SHP77 (cell line): ENCODE measurements at regions not wholly inside any gene's neighbourhood (a gene's known extent, or its start where the extent isn't known, plus 50 kb on each side); places are given as distances from the start of the nearest gene placed in this dataset.
"Not testable (repeated sequence)": the region's sequence is repeated elsewhere in the genome, so short reads cannot be mapped to it uniquely, and the experiment has no call there.

Experiments
- DNase-seq, 2 experiments: peaks; one replicate each; lab custom pipeline; 2025; lab: John Stamatoyannopoulos, UW

- no peak for DNase-seq
These were observed 1191.2 kb downstream of the CNTNAP5 start for GRCh38 chr2:125216321-125216720.

- no peak for DNase-seq
These were observed 1199.1 kb downstream of the CNTNAP5 start for GRCh38 chr2:125224188-125224587.

- peak; percentile 36 to 48 for DNase-seq
These were observed 1199.7 kb downstream of the CNTNAP5 start for GRCh38 chr2:125224830-125225229.

GRCh38 chr2:125227843-125228392 is 1202.8 kb downstream of the CNTNAP5 start:
- no peak for DNase-seq

GRCh38 chr2:125240870-125241269 is 1215.8 kb downstream of the CNTNAP5 start:
- no peak for DNase-seq

GRCh38 chr2:125243074-125243473 is 1218.0 kb downstream of the CNTNAP5 start:
- DNase-seq: no peak

- DNase-seq: no peak
These were observed 1228.9 kb downstream of the CNTNAP5 start for GRCh38 chr2:125254010-125254409.

- DNase-seq: no peak
These were observed 1234.4 kb downstream of the CNTNAP5 start for GRCh38 chr2:125259451-125259850.

GRCh38 chr2:125260366-125260930 is 1235.4 kb downstream of the CNTNAP5 start:
- DNase-seq: not testable (repeated sequence)

GRCh38 chr2:125264453-125264852 is 1239.4 kb downstream of the CNTNAP5 start:
- no peak for DNase-seq

GRCh38 chr2:125267683-125268082 is 1242.6 kb downstream of the CNTNAP5 start:
- DNase-seq: no peak

- no peak for DNase-seq
These were observed 1247.6 kb downstream of the CNTNAP5 start for GRCh38 chr2:125272651-125273050.

- DNase-seq: no peak
These were observed 1249.6 kb downstream of the CNTNAP5 start for GRCh38 chr2:125274718-125275117.

- no peak for DNase-seq
These were observed 1255.2 kb downstream of the CNTNAP5 start for GRCh38 chr2:125280265-125280664.

GRCh38 chr2:125281242-125281641 is 1256.2 kb downstream of the CNTNAP5 start:
- DNase-seq: no peak

- DNase-seq: no peak
These were observed 1271.7 kb downstream of the CNTNAP5 start for GRCh38 chr2:125296742-125297141.

GRCh38 chr2:125310657-125311364 is 1285.7 kb downstream of the CNTNAP5 start:
- no peak for DNase-seq

- no peak for DNase-seq
These were observed 1287.3 kb downstream of the CNTNAP5 start for GRCh38 chr2:125312342-125312741.

GRCh38 chr2:125313806-125314205 is 1288.7 kb downstream of the CNTNAP5 start:
- DNase-seq: no peak

- DNase-seq: no peak
These were observed 1293.7 kb downstream of the CNTNAP5 start for GRCh38 chr2:125318740-125319139.

GRCh38 chr2:125324273-125324672 is 1299.2 kb downstream of the CNTNAP5 start:
- DNase-seq: no peak

- DNase-seq: no peak
These were observed 1305.0 kb downstream of the CNTNAP5 start for GRCh38 chr2:125330133-125330532.

GRCh38 chr2:125341353-125341752 is 1314.6 kb upstream of the GYPC start:
- no peak for DNase-seq

- DNase-seq: not testable (repeated sequence)
These were observed 1302.4 kb upstream of the GYPC start for GRCh38 chr2:125353542-125353941.
